Neural cell (in vitro differentiated cells): ENCODE measurements at regions not wholly inside any gene's neighbourhood (a gene's known extent, or its start where the extent isn't known, plus 50 kb on each side); places are given as distances from the start of the nearest gene placed in this dataset.

Source experiments
- H2AFZ ChIP-seq: fragments of 200-600, 300-800 bp; sonication (generic), shearing (Covaris generic); 2 replicates; pipeline ENCODE4 v1.6.0; 2014; ENCODE audit warnings: low read depth, mild to moderate bottlenecking, antibody characterized with exemption, low read length, moderate library complexity
- H3F3A ChIP-seq: fragments of 200-600 bp; shearing (Covaris generic); 2 replicates; pipeline ENCODE4 v1.6.1; 2016; ENCODE audit warnings: mild to moderate bottlenecking, moderate library complexity, mixed read lengths, antibody characterized with exemption, low read length; ENCODE audit not compliant: insufficient read depth, poor library complexity, severe bottlenecking
- H3K27ac ChIP-seq: fragments of 200-600, 300-800 bp; sonication (generic), shearing (Covaris generic); 2 replicates; pipeline ENCODE4 v1.5.1; 2014; ENCODE audit warnings: mild to moderate bottlenecking, low read length, moderate library complexity
- H3K27me3 ChIP-seq: fragments of 300-800, 200-600 bp; sonication (generic), shearing (Covaris generic); 2 replicates; pipeline ENCODE4 v1.6.0; 2014; ENCODE audit warnings: mild to moderate bottlenecking, low read depth, low read length, moderate library complexity; ENCODE audit not compliant: insufficient read depth
- H3K36me3 ChIP-seq: fragments of 300-800, 200-600 bp; sonication (generic), shearing (Covaris generic); 2 replicates; pipeline ENCODE4 v1.5.1; 2014; ENCODE audit warnings: mild to moderate bottlenecking, antibody characterized with exemption, low read length, moderate library complexity; ENCODE audit not compliant: insufficient read depth
- H3K4me2 ChIP-seq: fragments of 300-800, 200-600 bp; sonication (generic), shearing (Covaris generic); 2 replicates; pipeline ENCODE4 v1.6.0; 2014; ENCODE audit warnings: mild to moderate bottlenecking, low read length
- H3K4me3 ChIP-seq: fragments of 300-800, 200-600 bp; sonication (generic), shearing (Covaris generic); 2 replicates; pipeline ENCODE4 v1.5.1; 2014; ENCODE audit warnings: mild to moderate bottlenecking, low read length, moderate library complexity
- H3K79me2 ChIP-seq: fragments of 200-600 bp; shearing (Covaris generic); replicated peaks from 2 replicates; pipeline ENCODE4 v1.6.0; 2014; ENCODE audit warnings: mild to moderate bottlenecking, low read length, moderate library complexity; ENCODE audit not compliant: insufficient read depth
- H3K9ac ChIP-seq: fragments of 300-800, 200-600 bp; sonication (generic), shearing (Covaris generic); 2 replicates; pipeline ENCODE4 v1.6.1; 2016; ENCODE audit warnings: mild to moderate bottlenecking, low read length, mixed read lengths
- H3K9me2 ChIP-seq: fragments of 200-600 bp; shearing (Covaris generic); 2 replicates; pipeline ENCODE4 v1.6.1; 2016; ENCODE audit warnings: mild to moderate bottlenecking, low read length, mixed read lengths; ENCODE audit not compliant: insufficient read depth
- H3K9me3 ChIP-seq: fragments of 200-600, 300-800 bp; sonication (generic), shearing (Covaris generic); 2 replicates; pipeline ENCODE4 v1.6.1; 2016; ENCODE audit warnings: mild to moderate bottlenecking, mixed run types, low read length, moderate library complexity, mixed read lengths
- H4K20me1 ChIP-seq: fragments of 200-600 bp; shearing (Covaris generic); 2 replicates; pipeline ENCODE4 v1.6.1; 2016; ENCODE audit warnings: mild to moderate bottlenecking, mixed run types; ENCODE audit not compliant: insufficient read depth
- EP300 ChIP-seq: fragments of 450-650 bp; conservative IDR thresholded peaks from 2 replicates; pipeline ENCODE4 v1.6.1; 2014; ENCODE audit warnings: antibody characterized with exemption, mild to moderate bottlenecking, moderate library complexity; ENCODE audit not compliant: poor library complexity, severe bottlenecking
- EZH2 ChIP-seq: fragments of 200-600, 300-800 bp; shearing (Covaris generic), sonication (generic); IDR thresholded peaks from 2 replicates; pipeline ENCODE4 v1.6.1; 2014; ENCODE audit warnings: antibody characterized with exemption, low read length, borderline replicate concordance, mild to moderate bottlenecking; ENCODE audit not compliant: insufficient read depth, poor library complexity, severe bottlenecking
- MXI1 ChIP-seq: fragments of 450-650 bp; conservative IDR thresholded peaks from 2 replicates; pipeline ENCODE4 v1.6.1; 2014; ENCODE audit warnings: antibody characterized with exemption, mild to moderate bottlenecking; ENCODE audit not compliant: poor library complexity, severe bottlenecking
- POLR2AphosphoS5 ChIP-seq: IDR thresholded peaks from 2 replicates; pipeline ENCODE4 v1.6.1; 2012
- RAD21 ChIP-seq: fragments of 450-650 bp; conservative IDR thresholded peaks from 2 replicates; pipeline ENCODE4 v1.6.1; 2014; ENCODE audit warnings: antibody characterized with exemption, mild to moderate bottlenecking, moderate library complexity
- SMC3 ChIP-seq: fragments of 450-650 bp; conservative IDR thresholded peaks from 2 replicates; pipeline ENCODE4 v1.6.1; 2014; ENCODE audit warnings: antibody characterized with exemption, mild to moderate bottlenecking, moderate library complexity; ENCODE audit not compliant: poor library complexity
- TAF1 ChIP-seq: IDR thresholded peaks from 2 replicates; pipeline ENCODE4 v1.6.1; 2012; ENCODE audit warnings: low read depth
- TF ChIP-seq, protein P1 (sequence below): IDR thresholded peaks from 2 replicates; pipeline ENCODE4 v1.6.1; 2012; ENCODE audit warnings: borderline replicate concordance
- TF ChIP-seq, protein P2 (sequence below): fragments of 450-650 bp; IDR thresholded peaks from 2 replicates; pipeline ENCODE4 v1.5.1; 2014; ENCODE audit warnings: antibody characterized with exemption, mild to moderate bottlenecking, moderate library complexity; ENCODE audit not compliant: poor library complexity, severe bottlenecking

DNA sequence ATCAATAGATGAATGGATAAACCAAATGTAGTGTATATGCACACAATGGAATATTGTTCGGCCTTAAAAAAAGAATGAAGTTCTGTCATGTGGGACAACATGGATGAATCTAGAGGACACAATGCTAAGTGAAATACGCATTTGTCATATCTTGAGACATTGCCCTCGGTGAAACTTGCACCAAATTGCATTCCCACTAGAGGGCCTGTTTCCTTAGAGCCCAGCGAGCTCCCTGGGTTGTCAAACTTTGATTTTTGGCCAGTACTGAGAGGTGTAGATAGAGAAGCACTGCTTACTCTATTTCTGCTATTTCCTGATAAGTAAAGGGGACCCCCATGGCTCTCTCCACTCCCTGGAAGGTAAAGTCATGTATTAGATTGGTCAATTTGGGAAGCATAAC lies 157.1 kb downstream of the GPAM start:
- H3K27me3 ChIP-seq, result no peaks in the 10 kb centered on the region
- H3K27ac ChIP-seq, result no peak overlapping the region
- no peak overlapping the region for H3K9ac ChIP-seq
- H3F3A ChIP-seq, result no peaks in the 10 kb centered on the region
- H3K36me3 ChIP-seq, result no peaks in the 10 kb centered on the region
- no peaks in the 10 kb centered on the region for H3K9me2 ChIP-seq
- no peak overlapping the region for H3K4me2 ChIP-seq
- H3K79me2 ChIP-seq, result no peaks in the 10 kb centered on the region
- H3K4me3 ChIP-seq, result no peak overlapping the region
- TF ChIP-seq POLR2AphosphoS5, result no peak
- no peak for TF ChIP-seq EP300
- no peak for TF ChIP-seq MXI1
- TF ChIP-seq, protein P1, sequence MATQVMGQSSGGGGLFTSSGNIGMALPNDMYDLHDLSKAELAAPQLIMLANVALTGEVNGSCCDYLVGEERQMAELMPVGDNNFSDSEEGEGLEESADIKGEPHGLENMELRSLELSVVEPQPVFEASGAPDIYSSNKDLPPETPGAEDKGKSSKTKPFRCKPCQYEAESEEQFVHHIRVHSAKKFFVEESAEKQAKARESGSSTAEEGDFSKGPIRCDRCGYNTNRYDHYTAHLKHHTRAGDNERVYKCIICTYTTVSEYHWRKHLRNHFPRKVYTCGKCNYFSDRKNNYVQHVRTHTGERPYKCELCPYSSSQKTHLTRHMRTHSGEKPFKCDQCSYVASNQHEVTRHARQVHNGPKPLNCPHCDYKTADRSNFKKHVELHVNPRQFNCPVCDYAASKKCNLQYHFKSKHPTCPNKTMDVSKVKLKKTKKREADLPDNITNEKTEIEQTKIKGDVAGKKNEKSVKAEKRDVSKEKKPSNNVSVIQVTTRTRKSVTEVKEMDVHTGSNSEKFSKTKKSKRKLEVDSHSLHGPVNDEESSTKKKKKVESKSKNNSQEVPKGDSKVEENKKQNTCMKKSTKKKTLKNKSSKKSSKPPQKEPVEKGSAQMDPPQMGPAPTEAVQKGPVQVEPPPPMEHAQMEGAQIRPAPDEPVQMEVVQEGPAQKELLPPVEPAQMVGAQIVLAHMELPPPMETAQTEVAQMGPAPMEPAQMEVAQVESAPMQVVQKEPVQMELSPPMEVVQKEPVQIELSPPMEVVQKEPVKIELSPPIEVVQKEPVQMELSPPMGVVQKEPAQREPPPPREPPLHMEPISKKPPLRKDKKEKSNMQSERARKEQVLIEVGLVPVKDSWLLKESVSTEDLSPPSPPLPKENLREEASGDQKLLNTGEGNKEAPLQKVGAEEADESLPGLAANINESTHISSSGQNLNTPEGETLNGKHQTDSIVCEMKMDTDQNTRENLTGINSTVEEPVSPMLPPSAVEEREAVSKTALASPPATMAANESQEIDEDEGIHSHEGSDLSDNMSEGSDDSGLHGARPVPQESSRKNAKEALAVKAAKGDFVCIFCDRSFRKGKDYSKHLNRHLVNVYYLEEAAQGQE, result no peak
- no peak for TF ChIP-seq RAD21
- no peak for TF ChIP-seq EZH2
- no peak for TF ChIP-seq TAF1
- TF ChIP-seq SMC3, result no peak
- TF ChIP-seq, protein P2, sequence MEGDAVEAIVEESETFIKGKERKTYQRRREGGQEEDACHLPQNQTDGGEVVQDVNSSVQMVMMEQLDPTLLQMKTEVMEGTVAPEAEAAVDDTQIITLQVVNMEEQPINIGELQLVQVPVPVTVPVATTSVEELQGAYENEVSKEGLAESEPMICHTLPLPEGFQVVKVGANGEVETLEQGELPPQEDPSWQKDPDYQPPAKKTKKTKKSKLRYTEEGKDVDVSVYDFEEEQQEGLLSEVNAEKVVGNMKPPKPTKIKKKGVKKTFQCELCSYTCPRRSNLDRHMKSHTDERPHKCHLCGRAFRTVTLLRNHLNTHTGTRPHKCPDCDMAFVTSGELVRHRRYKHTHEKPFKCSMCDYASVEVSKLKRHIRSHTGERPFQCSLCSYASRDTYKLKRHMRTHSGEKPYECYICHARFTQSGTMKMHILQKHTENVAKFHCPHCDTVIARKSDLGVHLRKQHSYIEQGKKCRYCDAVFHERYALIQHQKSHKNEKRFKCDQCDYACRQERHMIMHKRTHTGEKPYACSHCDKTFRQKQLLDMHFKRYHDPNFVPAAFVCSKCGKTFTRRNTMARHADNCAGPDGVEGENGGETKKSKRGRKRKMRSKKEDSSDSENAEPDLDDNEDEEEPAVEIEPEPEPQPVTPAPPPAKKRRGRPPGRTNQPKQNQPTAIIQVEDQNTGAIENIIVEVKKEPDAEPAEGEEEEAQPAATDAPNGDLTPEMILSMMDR, result no peak
- H2AFZ ChIP-seq, result no peak overlapping the region
- H4K20me1 ChIP-seq, result no peaks in the 10 kb centered on the region
- peaks cover 3% of the 10 kb centered on the region for H3K9me3 ChIP-seq

DNA sequence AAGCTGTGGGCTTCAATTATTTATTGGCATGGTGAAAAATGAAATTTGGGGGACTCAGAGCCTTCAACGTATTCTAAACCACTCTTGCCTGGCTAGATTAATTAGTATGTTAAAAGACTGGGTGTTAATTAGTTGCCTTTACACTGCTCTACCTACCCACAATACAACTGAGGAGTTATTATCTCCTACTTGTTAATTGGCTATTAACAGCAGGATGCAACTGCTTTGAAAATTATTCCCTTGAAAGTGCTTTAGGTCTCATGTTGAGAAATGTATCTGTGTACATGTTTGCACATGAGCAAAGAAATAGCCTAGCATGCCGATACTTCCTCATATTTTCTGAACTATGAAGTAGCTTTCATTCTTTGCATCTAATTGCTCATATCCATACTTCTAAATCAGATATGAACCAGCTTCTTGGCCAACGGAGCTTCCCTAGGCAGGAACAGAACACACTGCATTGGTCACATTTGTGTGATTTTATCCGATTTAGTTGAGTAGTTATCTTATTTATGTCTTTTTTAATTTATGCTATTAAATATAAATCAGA lies 155.8 kb downstream of the GPAM start:
- Histone ChIP-seq H3K79me2 (no peaks in the 10 kb centered on the region), H3K4me2 (no peak overlapping the region), H3K27me3 (no peaks in the 10 kb centered on the region), H3K9me2 (no peaks in the 10 kb centered on the region), H4K20me1 (no peaks in the 10 kb centered on the region), H3K4me3 (no peak overlapping the region), H3K9ac (no peak overlapping the region), H3K9me3 (peaks cover 3% of the 10 kb centered on the region), H3F3A (no peaks in the 10 kb centered on the region), H3K27ac (no peak overlapping the region), H2AFZ (no peak overlapping the region), H3K36me3 (no peaks in the 10 kb centered on the region)
- TF ChIP-seq, protein P2, result no peak
- TF ChIP-seq RAD21 (no peak), TAF1 (no peak), POLR2AphosphoS5 (no peak), EP300 (no peak), EZH2 (no peak), MXI1 (no peak), SMC3 (no peak)
- TF ChIP-seq, protein P1, result no peak
